ENCODE measurements at regions not wholly inside any gene's neighbourhood (a gene's known extent, or its start where the extent isn't known, plus 50 kb on each side); places are given as distances from the start of the nearest gene placed in this dataset.

- no peak overlapping the region for H2BK120ac ChIP-seq (ENCODE audit: low read depth, low read length)
- WGBS (ENCODE audit: extremely low coverage, insufficient coverage, low lambda C conversion rate) = no CpG with 5 or more reads among the region's 3 CpGs
- no peak overlapping the region for H3K4me2 ChIP-seq (ENCODE audit: low read length)
- no peaks in the 10 kb centered on the region for H3K27me3 ChIP-seq (ENCODE audit: insufficient read depth, low read length, poor library complexity)
- H3K23ac ChIP-seq (ENCODE audit: low read length) = no peak overlapping the region
- no peak overlapping the region for H2AK5ac ChIP-seq (ENCODE audit: low read length)
- no peak overlapping the region for H4K5ac ChIP-seq (ENCODE audit: low read length)
- no peaks in the 10 kb centered on the region for H3K36me3 ChIP-seq (ENCODE audit: control insufficient read depth, insufficient read depth, low read length)
- H3K4ac ChIP-seq (ENCODE audit: low read depth, low read length) = no peak overlapping the region
- H3K18ac ChIP-seq (ENCODE audit: low read length) = no peak overlapping the region
- no peaks in the 10 kb centered on the region for H3K79me2 ChIP-seq (ENCODE audit: control insufficient read depth, insufficient read depth, low read length)
- H3K56ac ChIP-seq (ENCODE audit: low read length) = no peak overlapping the region
- H2BK5ac ChIP-seq (ENCODE audit: low read length) = no peak overlapping the region
- no peak overlapping the region for H3K9ac ChIP-seq (ENCODE audit: low read length)
- no peaks in the 10 kb centered on the region for H3K79me1 ChIP-seq (ENCODE audit: low read length)
- DNase-seq = no peak
- no peak overlapping the region for H2BK15ac ChIP-seq (replicated peaks; ENCODE audit: low read depth)
- H4K8ac ChIP-seq (ENCODE audit: low read depth, low read length) = no peak overlapping the region
- peaks cover 16% of the 10 kb centered on the region for H3K4me1 ChIP-seq (ENCODE audit: control insufficient read depth, low read depth, low read length)
- H3K27ac ChIP-seq (ENCODE audit: low read depth, low read length) = no peak overlapping the region
- no peak overlapping the region for H3K4me3 ChIP-seq (ENCODE audit: low read length)
These were observed 87.1 kb upstream of the IPO9 start for GRCh38 chr1:201741763-201742342.

GRCh38 chr1:201742476-201742875 lies 86.5 kb upstream of the IPO9 start:
- H4K5ac ChIP-seq (ENCODE audit: low read length) = no peak overlapping the region
- no CpG with 5 or more reads among the region's 6 CpGs for WGBS (ENCODE audit: extremely low coverage, insufficient coverage, low lambda C conversion rate)
- no peak overlapping the region for H3K27ac ChIP-seq (ENCODE audit: low read depth, low read length)
- H3K23ac ChIP-seq (ENCODE audit: low read length) = no peak overlapping the region
- no peak overlapping the region for H3K4me2 ChIP-seq (ENCODE audit: low read length)
- H2AK5ac ChIP-seq (ENCODE audit: low read length) = no peak overlapping the region
- no peak overlapping the region for H4K8ac ChIP-seq (ENCODE audit: low read depth, low read length)
- no peaks in the 10 kb centered on the region for H3K79me1 ChIP-seq (ENCODE audit: low read length)
- H3K9ac ChIP-seq (ENCODE audit: low read length) = no peak overlapping the region
- H3K4ac ChIP-seq (ENCODE audit: low read depth, low read length) = no peak overlapping the region
- no peak overlapping the region for H2BK5ac ChIP-seq (ENCODE audit: low read length)
- H3K27me3 ChIP-seq (ENCODE audit: insufficient read depth, low read length, poor library complexity) = no peaks in the 10 kb centered on the region
- no peak for DNase-seq
- H3K79me2 ChIP-seq (ENCODE audit: control insufficient read depth, insufficient read depth, low read length) = no peaks in the 10 kb centered on the region
- no peak overlapping the region for H2BK15ac ChIP-seq (replicated peaks; ENCODE audit: low read depth)
- H3K18ac ChIP-seq (ENCODE audit: low read length) = no peak overlapping the region
- no peak overlapping the region for H3K56ac ChIP-seq (ENCODE audit: low read length)
- no peak overlapping the region for H2BK120ac ChIP-seq (ENCODE audit: low read depth, low read length)
- no peaks in the 10 kb centered on the region for H3K36me3 ChIP-seq (ENCODE audit: control insufficient read depth, insufficient read depth, low read length)
- H3K4me1 ChIP-seq (ENCODE audit: control insufficient read depth, low read depth, low read length) = peaks cover 10% of the 10 kb centered on the region
- H3K4me3 ChIP-seq (ENCODE audit: low read length) = no peak overlapping the region

- no peak overlapping the region for H3K27ac ChIP-seq (ENCODE audit: low read depth, low read length)
- no peak overlapping the region for H4K5ac ChIP-seq (ENCODE audit: low read length)
- H3K4me2 ChIP-seq (ENCODE audit: low read length) = no peak overlapping the region
- H3K79me1 ChIP-seq (ENCODE audit: low read length) = no peaks in the 10 kb centered on the region
- WGBS (ENCODE audit: extremely low coverage, insufficient coverage, low lambda C conversion rate) = no CpG with 5 or more reads among the region's 5 CpGs
- H3K79me2 ChIP-seq (ENCODE audit: control insufficient read depth, insufficient read depth, low read length) = no peaks in the 10 kb centered on the region
- no peak overlapping the region for H2BK15ac ChIP-seq (replicated peaks; ENCODE audit: low read depth)
- no peaks in the 10 kb centered on the region for H3K27me3 ChIP-seq (ENCODE audit: insufficient read depth, low read length, poor library complexity)
- H3K23ac ChIP-seq (ENCODE audit: low read length) = no peak overlapping the region
- no peaks in the 10 kb centered on the region for H3K36me3 ChIP-seq (ENCODE audit: control insufficient read depth, insufficient read depth, low read length)
- H3K4me3 ChIP-seq (ENCODE audit: low read length) = no peak overlapping the region
- no peak overlapping the region for H3K4ac ChIP-seq (ENCODE audit: low read depth, low read length)
- H4K8ac ChIP-seq (ENCODE audit: low read depth, low read length) = no peak overlapping the region
- H2AK5ac ChIP-seq (ENCODE audit: low read length) = no peak overlapping the region
- DNase-seq = no peak
- no peak overlapping the region for H2BK120ac ChIP-seq (ENCODE audit: low read depth, low read length)
- no peak overlapping the region for H3K9ac ChIP-seq (ENCODE audit: low read length)
- no peak overlapping the region for H3K56ac ChIP-seq (ENCODE audit: low read length)
- H3K4me1 ChIP-seq (ENCODE audit: control insufficient read depth, low read depth, low read length) = peaks cover 7% of the 10 kb centered on the region
- H2BK5ac ChIP-seq (ENCODE audit: low read length) = no peak overlapping the region
- H3K18ac ChIP-seq (ENCODE audit: low read length) = no peak overlapping the region
These were observed 85.8 kb upstream of the IPO9 start for GRCh38 chr1:201742955-201743805.

- no peak overlapping the region for H4K5ac ChIP-seq (ENCODE audit: low read length)
- no peak overlapping the region for H3K56ac ChIP-seq (ENCODE audit: low read length)
- no peak overlapping the region for H4K8ac ChIP-seq (ENCODE audit: low read depth, low read length)
- no peak overlapping the region for H2BK120ac ChIP-seq (ENCODE audit: low read depth, low read length)
- no peak overlapping the region for H3K4ac ChIP-seq (ENCODE audit: low read depth, low read length)
- H2BK15ac ChIP-seq (replicated peaks; ENCODE audit: low read depth) = no peak overlapping the region
- no peaks in the 10 kb centered on the region for H3K36me3 ChIP-seq (ENCODE audit: control insufficient read depth, insufficient read depth, low read length)
- H3K27ac ChIP-seq (ENCODE audit: low read depth, low read length) = no peak overlapping the region
- H3K23ac ChIP-seq (ENCODE audit: low read length) = no peak overlapping the region
- no CpG with 5 or more reads among the region's 3 CpGs for WGBS (ENCODE audit: extremely low coverage, insufficient coverage, low lambda C conversion rate)
- no peak overlapping the region for H2BK5ac ChIP-seq (ENCODE audit: low read length)
- no peak overlapping the region for H3K18ac ChIP-seq (ENCODE audit: low read length)
- H3K4me2 ChIP-seq (ENCODE audit: low read length) = no peak overlapping the region
- H3K4me1 ChIP-seq (ENCODE audit: control insufficient read depth, low read depth, low read length) = peaks cover 3% of the 10 kb centered on the region
- no peak overlapping the region for H3K9ac ChIP-seq (ENCODE audit: low read length)
- H3K79me2 ChIP-seq (ENCODE audit: control insufficient read depth, insufficient read depth, low read length) = no peaks in the 10 kb centered on the region
- H3K27me3 ChIP-seq (ENCODE audit: insufficient read depth, low read length, poor library complexity) = no peaks in the 10 kb centered on the region
- H3K4me3 ChIP-seq (ENCODE audit: low read length) = no peak overlapping the region
- no peak overlapping the region for H2AK5ac ChIP-seq (ENCODE audit: low read length)
- no peaks in the 10 kb centered on the region for H3K79me1 ChIP-seq (ENCODE audit: low read length)
- no peak for DNase-seq
These were observed 83.9 kb upstream of the IPO9 start for GRCh38 chr1:201745023-201745422.

GRCh38 chr1:201746156-201746555 lies 82.8 kb upstream of the IPO9 start:
- DNase-seq = no peak
- H2BK15ac ChIP-seq (replicated peaks; ENCODE audit: low read depth) = no peak overlapping the region
- no peak overlapping the region for H3K9ac ChIP-seq (ENCODE audit: low read length)
- no peaks in the 10 kb centered on the region for H3K79me1 ChIP-seq (ENCODE audit: low read length)
- no peak overlapping the region for H3K4me3 ChIP-seq (ENCODE audit: low read length)
- no peak overlapping the region for H2AK5ac ChIP-seq (ENCODE audit: low read length)
- H4K5ac ChIP-seq (ENCODE audit: low read length) = no peak overlapping the region
- H3K36me3 ChIP-seq (ENCODE audit: control insufficient read depth, insufficient read depth, low read length) = no peaks in the 10 kb centered on the region
- H3K18ac ChIP-seq (ENCODE audit: low read length) = no peak overlapping the region
- no peak overlapping the region for H3K23ac ChIP-seq (ENCODE audit: low read length)
- no peak overlapping the region for H3K4me2 ChIP-seq (ENCODE audit: low read length)
- H2BK5ac ChIP-seq (ENCODE audit: low read length) = no peak overlapping the region
- peaks cover 4% of the 10 kb centered on the region for H3K4me1 ChIP-seq (ENCODE audit: control insufficient read depth, low read depth, low read length)
- no peaks in the 10 kb centered on the region for H3K27me3 ChIP-seq (ENCODE audit: insufficient read depth, low read length, poor library complexity)
- no peak overlapping the region for H3K27ac ChIP-seq (ENCODE audit: low read depth, low read length)
- H2BK120ac ChIP-seq (ENCODE audit: low read depth, low read length) = no peak overlapping the region
- no peaks in the 10 kb centered on the region for H3K79me2 ChIP-seq (ENCODE audit: control insufficient read depth, insufficient read depth, low read length)
- H4K8ac ChIP-seq (ENCODE audit: low read depth, low read length) = no peak overlapping the region
- no peak overlapping the region for H3K4ac ChIP-seq (ENCODE audit: low read depth, low read length)
- H3K56ac ChIP-seq (ENCODE audit: low read length) = no peak overlapping the region

All from mesendoderm (in vitro differentiated cells).